Trophoblast cell (in vitro differentiated cells and primary cell): ENCODE measurements at regions not wholly inside any gene's neighbourhood (a gene's known extent, or its start where the extent isn't known, plus 50 kb on each side); places are given as distances from the start of the nearest gene placed in this dataset.

Experiments
- DNase-seq, 2 donors: peaks; one replicate each; pipeline ENCODE4 v3.0.0-alpha.2; 2016
- H2AFZ ChIP-seq: 2 replicates; pipeline ENCODE4 v1.6.1; 2013; ENCODE audit warnings: low read length, moderate library complexity, mild to moderate bottlenecking; ENCODE audit not compliant: insufficient read depth, poor library complexity
- H2AK5ac ChIP-seq: 2 replicates; pipeline ENCODE4 v1.6.1; 2013; ENCODE audit warnings: mild to moderate bottlenecking, low read length
- H2BK120ac ChIP-seq: 2 replicates; pipeline ENCODE4 v1.6.1; 2013; ENCODE audit warnings: low read length, mild to moderate bottlenecking, moderate library complexity; ENCODE audit not compliant: insufficient read depth, poor library complexity
- H2BK12ac ChIP-seq: 2 replicates; pipeline ENCODE4 v1.6.1; 2013; ENCODE audit warnings: mild to moderate bottlenecking, low read length, moderate library complexity
- H2BK5ac ChIP-seq: 2 replicates; pipeline ENCODE4 v1.6.1; 2013; ENCODE audit warnings: low read length, low read depth, moderate library complexity, mild to moderate bottlenecking; ENCODE audit not compliant: poor library complexity
- H3K14ac ChIP-seq: 2 replicates; pipeline ENCODE4 v1.6.1; 2013; ENCODE audit warnings: mild to moderate bottlenecking, low read length
- H3K18ac ChIP-seq: 2 replicates; pipeline ENCODE4 v1.6.1; 2013; ENCODE audit warnings: mild to moderate bottlenecking, low read length
- H3K23ac ChIP-seq: 2 replicates; pipeline ENCODE4 v1.6.1; 2013; ENCODE audit warnings: low read length
- H3K27ac ChIP-seq: 2 replicates; pipeline ENCODE4 v1.5.1; 2013; ENCODE audit warnings: low read depth, mild to moderate bottlenecking, inconsistent platforms, low read length, moderate library complexity
- H3K27me3 ChIP-seq: 2 replicates; pipeline ENCODE4 v1.6.1; 2013; ENCODE audit warnings: inconsistent platforms, mild to moderate bottlenecking, low read length, moderate library complexity; ENCODE audit not compliant: insufficient read depth
- H3K36me3 ChIP-seq, 2 experiments: 1 replicate in 1 of 2; 2 replicates in 1 of 2; pipeline ENCODE4 v1.6.1; 2013; ENCODE audit warnings: low read length in 2 of 2, mild to moderate bottlenecking in 2 of 2, moderate library complexity in 1 of 2; ENCODE audit not compliant: insufficient read depth in 2 of 2, control insufficient read depth in 1 of 2
- H3K4ac ChIP-seq: 2 replicates; pipeline ENCODE4 v1.6.1; 2013; ENCODE audit warnings: low read depth, mild to moderate bottlenecking, low read length, moderate library complexity
- H3K4me1 ChIP-seq, 2 experiments: 1 replicate in 1 of 2; 2 replicates in 1 of 2; pipeline ENCODE4 v1.6.1; 2013; ENCODE audit warnings: low read length in 2 of 2, mild to moderate bottlenecking in 2 of 2, moderate library complexity in 1 of 2; ENCODE audit not compliant: insufficient read depth in 2 of 2, control insufficient read depth in 1 of 2
- H3K4me2 ChIP-seq: 2 replicates; pipeline ENCODE4 v1.6.1; 2013; ENCODE audit warnings: inconsistent platforms, mild to moderate bottlenecking, low read length, moderate library complexity
- H3K4me3 ChIP-seq: 2 replicates; pipeline ENCODE4 v1.5.1; 2013; ENCODE audit warnings: mild to moderate bottlenecking, low read depth, low read length, inconsistent platforms
- H3K79me1 ChIP-seq: one replicate; pipeline ENCODE4 v1.6.1; 2013; ENCODE audit warnings: low read length
- H3K79me2 ChIP-seq: 2 replicates; pipeline ENCODE4 v1.6.1; 2013; ENCODE audit warnings: low read length, mild to moderate bottlenecking; ENCODE audit not compliant: control insufficient read depth, insufficient read depth, poor library complexity
- H3K9ac ChIP-seq: 2 replicates; pipeline ENCODE4 v1.6.1; 2013; ENCODE audit warnings: mild to moderate bottlenecking, low read length
- H3K9me3 ChIP-seq: 2 replicates; pipeline ENCODE4 v1.6.1; 2013; ENCODE audit warnings: low read depth, mild to moderate bottlenecking, control low read depth, inconsistent platforms, low read length; ENCODE audit not compliant: insufficient read depth
- H4K12ac ChIP-seq: 2 replicates; pipeline ENCODE4 v1.6.1; 2013; ENCODE audit warnings: low read depth, mild to moderate bottlenecking, low read length, moderate library complexity
- H4K8ac ChIP-seq: 2 replicates; pipeline ENCODE4 v1.6.1; 2013; ENCODE audit warnings: low read depth, mild to moderate bottlenecking, low read length, moderate library complexity
- H4K91ac ChIP-seq: one replicate; pipeline ENCODE4 v1.6.1; 2013; ENCODE audit warnings: low read depth, mild to moderate bottlenecking, low read length, moderate library complexity
- WGBS: extraction: QIAGEN DNeasy Blood & Tissue Kit; methylation state at CpG from one replicate; pipeline ENCODE4 v1.1.7; 2013; ENCODE audit warnings: missing lambda C conversion rate; ENCODE audit not compliant: insufficient read length, insufficient coverage; ENCODE audit errors: extremely low coverage; 5-methylcytosine and 5-hydroxymethylcytosine counted together

GRCh38 chr12:124099661-124100060, 126.6 kb downstream of the ZNF664 start:
- Histone ChIP-seq H4K8ac (no peak overlapping the region), H2AK5ac (no peak overlapping the region), H3K4me3 (peak overlapping the region; percentile 49), H3K9ac (no peak overlapping the region), H3K27me3 (no peaks in the 10 kb centered on the region), H2BK5ac (no peak overlapping the region), H3K4me1 (no peaks in the 10 kb centered on the region), H4K91ac (no peak overlapping the region), H3K79me1 (no peaks in the 10 kb centered on the region), H2BK120ac (no peak overlapping the region), H3K36me3 (no peaks in the 10 kb centered on the region), H3K4ac (no peak overlapping the region), H3K23ac (no peak overlapping the region), H4K12ac (no peak overlapping the region), H3K9me3 (peaks cover 2% of the 10 kb centered on the region), H3K27ac (no peak overlapping the region), H3K18ac (no peak overlapping the region), H2BK12ac (no peak overlapping the region), H3K14ac (no peak overlapping the region), H3K4me2 (no peak overlapping the region), H3K79me2 (no peaks in the 10 kb centered on the region), H2AFZ (no peak overlapping the region)
- WGBS, result no CpG with 5 or more reads among the region's 16 CpGs
- DNase-seq, result no peak

GRCh38 chr12:124100572-124101178, 127.7 kb downstream of the ZNF664 start:
- H3K4me2 ChIP-seq, result no peak overlapping the region
- H3K27ac ChIP-seq, result no peak overlapping the region
- no peak overlapping the region for H2AFZ ChIP-seq
- H4K8ac ChIP-seq, result no peak overlapping the region
- H2AK5ac ChIP-seq, result no peak overlapping the region
- no peak overlapping the region for H3K18ac ChIP-seq
- H3K79me2 ChIP-seq, result no peaks in the 10 kb centered on the region
- no peak for DNase-seq
- peaks cover 2% of the 10 kb centered on the region for H3K9me3 ChIP-seq
- WGBS, result no CpG with 5 or more reads among the region's 26 CpGs
- no peak overlapping the region for H2BK120ac ChIP-seq
- no peak overlapping the region for H4K91ac ChIP-seq
- no peaks in the 10 kb centered on the region for H3K79me1 ChIP-seq
- H3K23ac ChIP-seq, result no peak overlapping the region
- H2BK12ac ChIP-seq, result no peak overlapping the region
- no peaks in the 10 kb centered on the region for H3K4me1 ChIP-seq
- H4K12ac ChIP-seq, result no peak overlapping the region
- no peak overlapping the region for H2BK5ac ChIP-seq
- no peaks in the 10 kb centered on the region for H3K27me3 ChIP-seq
- no peak overlapping the region for H3K4ac ChIP-seq
- no peaks in the 10 kb centered on the region for H3K36me3 ChIP-seq
- no peak overlapping the region for H3K14ac ChIP-seq
- no peak overlapping the region for H3K4me3 ChIP-seq
- H3K9ac ChIP-seq, result no peak overlapping the region

DNA sequence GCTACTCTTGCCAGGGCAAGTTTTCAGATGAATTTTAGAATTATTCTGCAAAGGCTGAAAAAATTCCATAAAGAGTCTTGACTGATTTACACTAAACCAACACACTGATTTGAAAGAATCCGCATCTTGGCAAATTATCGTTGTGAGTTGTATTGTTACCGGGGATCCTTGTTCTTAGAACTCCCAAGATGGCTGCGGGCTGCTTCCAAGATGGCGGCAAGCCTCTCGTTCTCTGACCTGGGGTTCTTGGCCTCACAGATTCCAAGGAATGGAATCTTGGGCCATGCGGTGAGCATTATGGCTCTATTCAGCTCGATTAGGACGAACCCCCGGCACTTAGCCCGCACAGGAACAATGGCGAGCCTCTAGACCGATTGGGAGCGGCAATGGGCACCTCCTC, 132.5 kb downstream of the ZNF664 start:
- Histone ChIP-seq H2AK5ac (no peak overlapping the region), H3K27ac (no peak overlapping the region), H3K4me1 (peaks cover 0 to 2% of the 10 kb centered on the region in 2 experiments), H4K12ac (no peak overlapping the region), H2BK120ac (no peak overlapping the region), H2BK5ac (no peak overlapping the region), H3K9me3 (peaks cover 3% of the 10 kb centered on the region), H3K79me1 (no peaks in the 10 kb centered on the region), H3K9ac (no peak overlapping the region), H2BK12ac (no peak overlapping the region), H4K8ac (no peak overlapping the region), H4K91ac (no peak overlapping the region), H3K36me3 (no peaks in the 10 kb centered on the region), H3K4ac (no peak overlapping the region), H3K14ac (no peak overlapping the region), H3K4me3 (no peak overlapping the region), H2AFZ (no peak overlapping the region), H3K27me3 (no peaks in the 10 kb centered on the region), H3K4me2 (no peak overlapping the region), H3K18ac (no peak overlapping the region), H3K23ac (no peak overlapping the region), H3K79me2 (no peaks in the 10 kb centered on the region)
- WGBS, result no CpG with 5 or more reads among the region's 14 CpGs
- DNase-seq, result no peak

DNA sequence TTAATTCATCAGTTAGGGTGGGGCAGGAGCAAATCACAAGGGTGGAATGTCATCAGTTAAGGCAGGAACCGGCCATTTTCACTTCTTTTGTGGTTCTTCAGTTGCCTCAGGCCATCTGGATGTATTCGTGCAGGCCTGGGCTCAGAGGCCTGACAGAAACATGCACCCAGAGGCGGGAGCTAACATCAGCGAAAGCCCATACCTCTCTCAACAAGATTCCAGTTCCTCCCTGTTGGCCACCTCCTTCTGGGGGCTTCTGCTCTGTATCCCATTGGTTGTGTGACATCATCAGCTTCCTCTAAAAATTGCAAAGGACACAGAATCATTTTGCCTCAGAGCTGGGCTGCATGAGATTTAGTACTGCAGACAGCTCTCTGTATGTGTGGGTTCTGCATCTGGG, 134.3 kb downstream of the ZNF664 start:
- H3K79me2 ChIP-seq, result no peaks in the 10 kb centered on the region
- H4K91ac ChIP-seq, result no peak overlapping the region
- H3K4me3 ChIP-seq, result no peak overlapping the region
- H3K9ac ChIP-seq, result no peak overlapping the region
- H3K18ac ChIP-seq, result no peak overlapping the region
- no peak overlapping the region for H3K14ac ChIP-seq
- no peak overlapping the region for H2AK5ac ChIP-seq
- no peaks in the 10 kb centered on the region for H3K27me3 ChIP-seq
- H2BK12ac ChIP-seq, result no peak overlapping the region
- no peaks in the 10 kb centered on the region for H3K79me1 ChIP-seq
- H3K27ac ChIP-seq, result no peak overlapping the region
- peak; percentile 28 to 46 for DNase-seq
- H3K4me2 ChIP-seq, result no peak overlapping the region
- no peaks in the 10 kb centered on the region for H3K36me3 ChIP-seq
- no peak overlapping the region for H2BK5ac ChIP-seq
- peaks cover 3% of the 10 kb centered on the region for H3K9me3 ChIP-seq
- H4K12ac ChIP-seq, result no peak overlapping the region
- H3K4me1 ChIP-seq, result peaks cover 0 to 2% of the 10 kb centered on the region in 2 experiments
- no CpG with 5 or more reads among the region's 4 CpGs for WGBS
- no peak overlapping the region for H2BK120ac ChIP-seq
- no peak overlapping the region for H2AFZ ChIP-seq
- H3K23ac ChIP-seq, result no peak overlapping the region
- no peak overlapping the region for H3K4ac ChIP-seq
- no peak overlapping the region for H4K8ac ChIP-seq
